Ovary (tissue), 3 donors: ENCODE measurements at regions not wholly inside any gene's neighbourhood (a gene's known extent, or its start where the extent isn't known, plus 50 kb on each side); places are given as distances from the start of the nearest gene placed in this dataset.

ENCODE experiments used
- CTCF ChIP-seq, 3 donors: fragments of 450-650 bp in 2 of 3; fragments of 200-600 bp in 1 of 3; IDR thresholded peaks; one replicate each; pipeline versions ENCODE4 v1.5.1 to v1.8.0; 2016 to 2022; ENCODE audit warnings: antibody characterized with exemption in 3 of 3, mild to moderate bottlenecking in 1 of 3
- EP300 ChIP-seq: sonication (generic); formaldehyde crosslinking; IDR thresholded peaks from one replicate; pipeline ENCODE4 v1.6.1; 2017; ENCODE audit warnings: antibody characterized with exemption
- POLR2A ChIP-seq: fragments of 450-650 bp; IDR thresholded peaks from one replicate; pipeline ENCODE4 v1.6.1; 2017; ENCODE audit warnings: antibody characterized with exemption, mild to moderate bottlenecking, moderate library complexity
- donor health status: DM: no; HTN: no; CAD: no.

GRCh38 chr12:67508830-67509229 is 139.7 kb upstream of the DYRK2 start:
- no peak for TF ChIP-seq CTCF (IDR thresholded peaks at IDR 0.05)
- TF ChIP-seq POLR2A, result no peak
- no peak for TF ChIP-seq EP300
